Parathyroid adenoma (tissue), 2 donors: ENCODE measurements at regions not wholly inside any gene's neighbourhood (a gene's known extent, or its start where the extent isn't known, plus 50 kb on each side); places are given as distances from the start of the nearest gene placed in this dataset.

ENCODE experiments used
- H2AFZ ChIP-seq: fragments of 300-600 bp; sonication (generic); one replicate; pipeline ENCODE4 v1.7.0; 2017; ENCODE audit warnings: antibody characterized with exemption, mild to moderate bottlenecking
- H3K27ac ChIP-seq: fragments of 300-600 bp; sonication (generic); one replicate; pipeline ENCODE4 v1.7.0; 2017
- H3K27me3 ChIP-seq: fragments of 300-600 bp; sonication (generic); one replicate; pipeline ENCODE4 v1.7.0; 2017; ENCODE audit warnings: low read length; ENCODE audit not compliant: control insufficient read depth, insufficient read depth
- H3K36me3 ChIP-seq: fragments of 300-600 bp; sonication (generic); one replicate; pipeline ENCODE4 v1.7.0; 2017; ENCODE audit warnings: low read length; ENCODE audit not compliant: control insufficient read depth, insufficient read depth
- H3K4me1 ChIP-seq: fragments of 300-600 bp; sonication (generic); one replicate; pipeline ENCODE4 v1.7.0; 2017; ENCODE audit warnings: control low read depth
- H3K4me2 ChIP-seq: fragments of 300-600 bp; sonication (generic); one replicate; pipeline ENCODE4 v1.7.0; 2017; ENCODE audit warnings: low read length
- H3K4me3 ChIP-seq: fragments of 300-600 bp; sonication (generic); one replicate; pipeline ENCODE4 v1.7.0; 2017; ENCODE audit warnings: low read depth, low read length
- H3K79me2 ChIP-seq: fragments of 300-600 bp; sonication (generic); one replicate; pipeline ENCODE4 v1.7.0; 2017; ENCODE audit warnings: control low read depth
- H3K9ac ChIP-seq: fragments of 300-600 bp; sonication (generic); one replicate; pipeline ENCODE4 v1.7.0; 2017; ENCODE audit warnings: mild to moderate bottlenecking
- H3K9me3 ChIP-seq: fragments of 300-600 bp; sonication (generic); one replicate; pipeline ENCODE4 v1.7.0; 2017; ENCODE audit warnings: low read length; ENCODE audit not compliant: control insufficient read depth
- TF ChIP-seq, protein P1 (sequence below): fragments of 300-600 bp; sonication (generic); IDR thresholded peaks from one replicate; pipeline ENCODE4 v1.7.0; 2017; ENCODE audit warnings: antibody characterized with exemption, mild to moderate bottlenecking
- donor health status: primary hyperparathyroidism.

DNA sequence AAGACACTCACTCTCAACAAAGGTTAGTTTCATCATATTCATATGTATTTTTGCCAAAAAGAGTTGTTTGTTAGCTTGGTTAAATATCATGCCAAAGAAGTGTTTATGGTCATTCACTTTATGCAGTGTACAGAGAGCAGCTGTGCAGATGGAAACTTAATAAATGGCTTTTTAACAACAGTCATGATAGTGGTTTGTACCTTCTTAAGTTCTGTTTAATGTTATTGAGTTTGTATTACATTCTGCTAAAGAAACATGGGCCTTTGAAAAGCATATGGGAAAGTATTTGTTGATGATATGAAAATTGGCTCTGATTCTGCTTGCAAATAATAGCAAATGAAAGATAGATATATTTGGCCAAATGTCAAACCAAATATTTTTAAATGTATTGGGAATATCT lies 607.3 kb downstream of the NCAM2 start:
- no peak overlapping the region for H3K4me3 ChIP-seq
- H3K9me3 ChIP-seq = no peaks in the 10 kb centered on the region
- H3K27me3 ChIP-seq = no peaks in the 10 kb centered on the region
- H3K79me2 ChIP-seq = no peaks in the 10 kb centered on the region
- no peak overlapping the region for H3K27ac ChIP-seq
- H3K4me2 ChIP-seq = no peak overlapping the region
- no peak overlapping the region for H2AFZ ChIP-seq
- TF ChIP-seq, protein P1, sequence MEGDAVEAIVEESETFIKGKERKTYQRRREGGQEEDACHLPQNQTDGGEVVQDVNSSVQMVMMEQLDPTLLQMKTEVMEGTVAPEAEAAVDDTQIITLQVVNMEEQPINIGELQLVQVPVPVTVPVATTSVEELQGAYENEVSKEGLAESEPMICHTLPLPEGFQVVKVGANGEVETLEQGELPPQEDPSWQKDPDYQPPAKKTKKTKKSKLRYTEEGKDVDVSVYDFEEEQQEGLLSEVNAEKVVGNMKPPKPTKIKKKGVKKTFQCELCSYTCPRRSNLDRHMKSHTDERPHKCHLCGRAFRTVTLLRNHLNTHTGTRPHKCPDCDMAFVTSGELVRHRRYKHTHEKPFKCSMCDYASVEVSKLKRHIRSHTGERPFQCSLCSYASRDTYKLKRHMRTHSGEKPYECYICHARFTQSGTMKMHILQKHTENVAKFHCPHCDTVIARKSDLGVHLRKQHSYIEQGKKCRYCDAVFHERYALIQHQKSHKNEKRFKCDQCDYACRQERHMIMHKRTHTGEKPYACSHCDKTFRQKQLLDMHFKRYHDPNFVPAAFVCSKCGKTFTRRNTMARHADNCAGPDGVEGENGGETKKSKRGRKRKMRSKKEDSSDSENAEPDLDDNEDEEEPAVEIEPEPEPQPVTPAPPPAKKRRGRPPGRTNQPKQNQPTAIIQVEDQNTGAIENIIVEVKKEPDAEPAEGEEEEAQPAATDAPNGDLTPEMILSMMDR = no peak
- H3K4me1 ChIP-seq = no peaks in the 10 kb centered on the region
- no peak overlapping the region for H3K9ac ChIP-seq
- no peaks in the 10 kb centered on the region for H3K36me3 ChIP-seq

DNA sequence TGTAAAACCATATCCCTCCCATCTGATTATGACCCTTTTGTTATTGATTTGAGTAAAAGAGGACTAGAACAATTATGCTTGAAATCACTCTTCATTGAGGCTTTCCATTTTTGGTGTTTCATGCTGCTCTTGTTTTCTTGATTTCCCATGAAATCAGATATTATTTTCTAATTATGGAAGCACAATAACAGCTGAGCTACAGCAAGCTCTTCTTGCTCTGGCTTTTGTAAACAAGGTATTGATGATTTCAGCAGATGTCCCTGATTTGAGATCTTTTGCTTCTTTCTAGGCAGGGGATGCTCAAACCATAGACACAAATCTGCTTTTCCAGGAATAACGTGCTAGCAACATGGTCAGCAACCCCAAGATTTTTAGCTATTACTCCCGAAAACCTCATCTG lies 607.8 kb downstream of the NCAM2 start:
- no peak overlapping the region for H3K4me3 ChIP-seq
- H3K4me2 ChIP-seq = no peak overlapping the region
- H3K27ac ChIP-seq = no peak overlapping the region
- H2AFZ ChIP-seq = no peak overlapping the region
- H3K9me3 ChIP-seq = no peaks in the 10 kb centered on the region
- TF ChIP-seq, protein P1 = no peak
- no peaks in the 10 kb centered on the region for H3K79me2 ChIP-seq
- no peaks in the 10 kb centered on the region for H3K36me3 ChIP-seq
- H3K9ac ChIP-seq = no peak overlapping the region
- no peaks in the 10 kb centered on the region for H3K4me1 ChIP-seq
- no peaks in the 10 kb centered on the region for H3K27me3 ChIP-seq

DNA sequence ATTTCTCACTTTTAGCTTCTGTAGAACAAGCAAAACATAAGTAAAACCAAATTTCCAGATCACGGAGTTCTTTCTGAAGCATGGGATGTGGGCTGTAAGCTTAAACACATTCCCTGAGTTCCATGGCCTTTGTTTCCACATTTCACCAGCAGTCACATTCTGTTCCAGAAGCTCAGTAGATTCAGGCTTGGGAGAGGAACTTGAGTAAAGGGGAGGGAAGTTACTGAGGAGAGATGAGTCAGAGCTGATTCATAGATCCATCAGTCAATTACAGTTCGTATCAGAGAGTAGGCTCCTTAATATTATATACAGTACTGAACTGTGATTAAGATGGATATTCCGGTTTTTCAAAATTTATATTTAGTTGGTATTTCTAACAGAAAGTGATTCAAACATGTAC lies 614.3 kb downstream of the NCAM2 start:
- no peaks in the 10 kb centered on the region for H3K27me3 ChIP-seq

DNA sequence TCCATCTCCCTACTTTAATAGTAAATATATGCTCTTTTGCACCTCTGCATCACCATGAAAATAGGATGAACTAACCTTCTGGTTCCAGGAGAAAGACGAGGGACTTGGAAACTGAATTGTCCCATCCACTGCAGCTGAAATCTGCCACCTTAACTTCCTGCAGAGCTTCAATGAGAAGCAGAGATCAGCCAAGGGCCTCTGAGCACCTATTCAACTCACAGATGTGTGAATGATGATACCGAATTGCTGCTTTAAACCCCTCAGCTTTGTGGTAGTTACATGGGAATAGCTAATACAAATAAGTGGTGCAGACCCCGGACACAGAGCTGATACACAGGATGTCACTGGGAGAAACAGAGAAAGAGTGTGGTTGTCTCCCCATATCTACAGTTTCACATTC lies 616.8 kb downstream of the NCAM2 start:
- Histone ChIP-seq H3K4me3 (no peak overlapping the region), H3K27ac (no peak overlapping the region), H3K4me2 (no peak overlapping the region), H3K9ac (no peak overlapping the region), H3K27me3 (no peaks in the 10 kb centered on the region), H3K36me3 (no peaks in the 10 kb centered on the region), H3K9me3 (no peaks in the 10 kb centered on the region), H3K4me1 (no peaks in the 10 kb centered on the region), H2AFZ (no peak overlapping the region), H3K79me2 (no peaks in the 10 kb centered on the region)
- TF ChIP-seq, protein P1 = no peak

More for the DNA sequence above, 614.3 kb downstream of the NCAM2 start:
- Histone ChIP-seq H3K9ac (no peak overlapping the region), H3K4me1 (no peaks in the 10 kb centered on the region), H3K9me3 (no peaks in the 10 kb centered on the region), H3K4me3 (no peak overlapping the region), H3K79me2 (no peaks in the 10 kb centered on the region), H2AFZ (no peak overlapping the region), H3K4me2 (no peak overlapping the region), H3K36me3 (no peaks in the 10 kb centered on the region), H3K27ac (no peak overlapping the region)
- TF ChIP-seq, protein P1 = no peak

DNA sequence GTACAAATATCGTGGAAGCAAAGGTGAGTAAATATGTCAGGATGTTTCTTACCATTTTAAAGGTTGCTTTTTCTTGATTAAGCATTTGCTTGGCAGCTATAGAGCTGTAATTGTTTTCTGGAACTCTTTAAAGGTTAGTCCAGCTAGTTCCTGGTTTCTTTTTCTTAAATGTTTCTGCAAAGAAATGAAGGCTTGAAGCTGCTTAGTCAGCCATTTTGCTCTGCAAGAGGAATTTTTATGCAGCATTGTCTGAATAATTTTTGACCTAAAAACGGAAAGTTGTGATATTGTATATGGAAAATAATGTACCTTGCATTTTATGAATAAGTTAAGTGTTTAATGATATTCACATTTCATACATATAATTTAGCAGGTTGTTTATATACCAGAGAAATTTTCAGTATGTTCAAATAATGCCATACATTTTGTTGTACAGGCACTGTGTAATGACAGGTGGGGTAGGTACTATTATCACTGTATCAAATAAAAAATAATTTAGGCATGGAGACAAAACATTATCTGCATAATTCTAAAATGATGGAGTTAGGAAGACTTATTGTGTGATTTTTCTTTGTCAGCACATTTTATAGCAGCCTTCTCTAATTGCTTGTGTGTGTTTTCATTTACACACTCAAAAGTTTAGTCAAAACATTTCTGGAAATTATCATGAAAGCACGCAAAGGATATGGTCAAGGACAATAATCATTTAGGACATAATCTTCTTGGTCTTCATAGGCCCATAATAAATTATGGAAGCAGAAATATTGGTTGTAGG lies 624.4 kb downstream of the NCAM2 start:
- TF ChIP-seq, protein P1 = no peak
- H3K79me2 ChIP-seq = no peaks in the 10 kb centered on the region
- no peak overlapping the region for H3K4me2 ChIP-seq
- no peak overlapping the region for H3K9ac ChIP-seq
- H3K36me3 ChIP-seq = no peaks in the 10 kb centered on the region
- no peak overlapping the region for H3K4me3 ChIP-seq
- H3K9me3 ChIP-seq = no peaks in the 10 kb centered on the region
- H2AFZ ChIP-seq = no peak overlapping the region
- H3K27ac ChIP-seq = no peak overlapping the region
- no peaks in the 10 kb centered on the region for H3K4me1 ChIP-seq
- no peaks in the 10 kb centered on the region for H3K27me3 ChIP-seq
